SU-DHL-6 (cell line): ENCODE measurements at regions not wholly inside any gene's neighbourhood (a gene's known extent, or its start where the extent isn't known, plus 50 kb on each side); places are given as distances from the start of the nearest gene placed in this dataset.

Experiments
- H2AFZ ChIP-seq: fragments of 200-600 bp; sonication (generic); 2 replicates; pipeline ENCODE4 v1.6.1; 2014; ENCODE audit warnings: low read depth, mild to moderate bottlenecking, moderate library complexity, mixed read lengths, antibody characterized with exemption, low read length; ENCODE audit not compliant: severe bottlenecking
- H3F3A ChIP-seq: fragments of 200-600 bp; shearing (Covaris generic); 2 replicates; pipeline ENCODE4 v1.6.0; 2016; ENCODE audit warnings: antibody characterized with exemption, mild to moderate bottlenecking; ENCODE audit not compliant: insufficient read depth
- H3K27ac ChIP-seq: fragments of 200-600 bp; sonication (generic); 2 replicates; pipeline ENCODE4 v1.5.1; 2016; ENCODE audit warnings: low read depth, mild to moderate bottlenecking, low read length, moderate library complexity, mixed read lengths
- H3K27me3 ChIP-seq: fragments of 200-600 bp; sonication (generic), shearing (Covaris generic); 2 replicates; pipeline ENCODE4 v1.6.0; 2014; ENCODE audit warnings: mild to moderate bottlenecking, low read length
- H3K36me3 ChIP-seq: fragments of 200-600 bp; sonication (generic); 2 replicates; pipeline ENCODE4 v1.6.1; 2014; ENCODE audit warnings: mild to moderate bottlenecking, low read length, mixed read lengths
- H3K4me2 ChIP-seq: fragments of 300-600, 200-600 bp; shearing (Covaris generic), sonication (generic); 2 replicates; pipeline ENCODE4 v1.6.0; 2014; ENCODE audit warnings: low read length, low read depth, mild to moderate bottlenecking; ENCODE audit not compliant: poor library complexity, severe bottlenecking
- H3K4me3 ChIP-seq: fragments of 200-600 bp; sonication (generic); 2 replicates; pipeline ENCODE4 v1.5.1; 2014; ENCODE audit warnings: antibody characterized with exemption, low read length, mild to moderate bottlenecking, mixed read lengths; ENCODE audit not compliant: insufficient read depth, poor library complexity, severe bottlenecking
- H3K79me2 ChIP-seq: fragments of 200-600 bp; sonication (generic); 2 replicates; pipeline ENCODE4 v1.6.1; 2014; ENCODE audit warnings: mild to moderate bottlenecking, low read length, moderate library complexity; ENCODE audit not compliant: insufficient read depth
- H3K9ac ChIP-seq: fragments of 200-600 bp; sonication (generic); 2 replicates; pipeline ENCODE4 v1.7.0; 2014; ENCODE audit warnings: mild to moderate bottlenecking, low read length
- H3K9me2 ChIP-seq: fragments of 200-600 bp; sonication (generic); replicated peaks from 2 replicates; pipeline ENCODE4 v1.6.1; 2014; ENCODE audit warnings: low read length; ENCODE audit not compliant: insufficient read depth
- H3K9me3 ChIP-seq: fragments of 200-600 bp; sonication (generic); 2 replicates; pipeline ENCODE4 v1.6.1; 2014; ENCODE audit warnings: low read length, mixed read lengths; ENCODE audit not compliant: insufficient read depth
- H4K20me1 ChIP-seq: fragments of 200-600 bp; sonication (generic); 2 replicates; pipeline ENCODE4 v1.6.1; 2014; ENCODE audit warnings: low read depth, mild to moderate bottlenecking, antibody characterized with exemption, low read length, moderate library complexity, mixed read lengths
- EZH2phosphoT487 ChIP-seq: fragments of 200-600 bp; sonication (generic), shearing (Covaris generic); conservative IDR thresholded peaks from 2 replicates; pipeline ENCODE4 v1.6.1; 2018; ENCODE audit warnings: mild to moderate bottlenecking, antibody characterized with exemption, low read length, moderate library complexity, mixed read lengths
- TF ChIP-seq, protein P1 (sequence below): fragments of 200-600 bp; sonication (generic); IDR thresholded peaks from one replicate; pipeline ENCODE4 v1.5.1; 2017; ENCODE audit warnings: antibody characterized with exemption, mild to moderate bottlenecking, low read length, moderate library complexity; ENCODE audit not compliant: insufficient read depth, poor library complexity, severe bottlenecking

DNA sequence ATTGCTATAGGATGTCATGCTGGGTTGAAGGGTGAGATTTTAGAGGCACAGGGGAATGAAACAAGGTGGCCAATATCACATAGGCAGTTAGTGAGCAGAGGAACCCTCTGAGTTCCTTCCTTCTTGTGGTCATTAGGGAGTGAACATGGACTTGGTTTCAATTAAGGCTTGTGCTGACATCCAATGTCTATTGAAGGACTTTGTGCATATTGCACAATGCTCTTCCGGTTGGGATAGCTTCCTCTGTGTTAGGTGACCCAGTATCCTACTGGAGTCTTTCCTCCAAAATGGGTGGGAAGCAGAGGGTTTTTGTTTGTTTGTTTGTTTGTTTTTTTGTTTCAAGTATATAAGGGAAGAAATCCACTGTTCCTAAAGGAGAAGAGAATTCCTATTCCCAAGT is 98.5 kb downstream of the HDGFL1 start:
- TF ChIP-seq EZH2phosphoT487 = no peak
- TF ChIP-seq, protein P1, sequence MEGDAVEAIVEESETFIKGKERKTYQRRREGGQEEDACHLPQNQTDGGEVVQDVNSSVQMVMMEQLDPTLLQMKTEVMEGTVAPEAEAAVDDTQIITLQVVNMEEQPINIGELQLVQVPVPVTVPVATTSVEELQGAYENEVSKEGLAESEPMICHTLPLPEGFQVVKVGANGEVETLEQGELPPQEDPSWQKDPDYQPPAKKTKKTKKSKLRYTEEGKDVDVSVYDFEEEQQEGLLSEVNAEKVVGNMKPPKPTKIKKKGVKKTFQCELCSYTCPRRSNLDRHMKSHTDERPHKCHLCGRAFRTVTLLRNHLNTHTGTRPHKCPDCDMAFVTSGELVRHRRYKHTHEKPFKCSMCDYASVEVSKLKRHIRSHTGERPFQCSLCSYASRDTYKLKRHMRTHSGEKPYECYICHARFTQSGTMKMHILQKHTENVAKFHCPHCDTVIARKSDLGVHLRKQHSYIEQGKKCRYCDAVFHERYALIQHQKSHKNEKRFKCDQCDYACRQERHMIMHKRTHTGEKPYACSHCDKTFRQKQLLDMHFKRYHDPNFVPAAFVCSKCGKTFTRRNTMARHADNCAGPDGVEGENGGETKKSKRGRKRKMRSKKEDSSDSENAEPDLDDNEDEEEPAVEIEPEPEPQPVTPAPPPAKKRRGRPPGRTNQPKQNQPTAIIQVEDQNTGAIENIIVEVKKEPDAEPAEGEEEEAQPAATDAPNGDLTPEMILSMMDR = no peak
- Histone ChIP-seq H2AFZ (no peak overlapping the region), H3K27me3 (no peaks in the 10 kb centered on the region), H3K79me2 (no peaks in the 10 kb centered on the region), H3K9me2 (no peaks in the 10 kb centered on the region), H3K9ac (no peak overlapping the region), H3K4me3 (no peak overlapping the region), H3K9me3 (no peaks in the 10 kb centered on the region), H3F3A (no peaks in the 10 kb centered on the region), H3K36me3 (no peaks in the 10 kb centered on the region), H3K27ac (no peak overlapping the region), H3K4me2 (no peak overlapping the region), H4K20me1 (no peaks in the 10 kb centered on the region)

DNA sequence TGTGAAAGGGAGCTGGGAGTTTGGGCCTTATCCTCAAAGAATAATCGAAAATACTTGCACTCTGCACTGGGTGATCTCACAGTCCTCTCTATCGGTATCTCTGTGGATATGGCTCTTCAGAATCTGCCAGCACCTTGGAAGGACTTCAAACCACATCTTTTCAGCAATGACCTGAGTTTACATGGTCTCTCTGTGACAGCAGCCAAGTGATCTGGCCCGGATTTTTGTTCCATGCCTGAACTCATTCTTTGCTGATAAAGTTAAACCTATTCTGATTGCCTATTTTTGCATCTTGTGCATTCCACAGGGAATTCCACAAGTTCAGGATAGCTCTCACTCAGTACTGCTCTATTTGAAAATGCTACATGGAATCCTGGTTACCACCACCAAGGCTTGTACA is 98.9 kb downstream of the HDGFL1 start:
- no peak for TF ChIP-seq EZH2phosphoT487
- TF ChIP-seq, protein P1 = no peak
- no peaks in the 10 kb centered on the region for H3K79me2 ChIP-seq
- no peak overlapping the region for H3K9ac ChIP-seq
- no peaks in the 10 kb centered on the region for H3K36me3 ChIP-seq
- no peaks in the 10 kb centered on the region for H3K9me3 ChIP-seq
- H3K27me3 ChIP-seq = no peaks in the 10 kb centered on the region
- no peak overlapping the region for H3K4me3 ChIP-seq
- no peak overlapping the region for H2AFZ ChIP-seq
- no peak overlapping the region for H3K27ac ChIP-seq
- H3K4me2 ChIP-seq = no peak overlapping the region
- no peaks in the 10 kb centered on the region for H3K9me2 ChIP-seq
- H3F3A ChIP-seq = no peaks in the 10 kb centered on the region
- H4K20me1 ChIP-seq = no peaks in the 10 kb centered on the region

DNA sequence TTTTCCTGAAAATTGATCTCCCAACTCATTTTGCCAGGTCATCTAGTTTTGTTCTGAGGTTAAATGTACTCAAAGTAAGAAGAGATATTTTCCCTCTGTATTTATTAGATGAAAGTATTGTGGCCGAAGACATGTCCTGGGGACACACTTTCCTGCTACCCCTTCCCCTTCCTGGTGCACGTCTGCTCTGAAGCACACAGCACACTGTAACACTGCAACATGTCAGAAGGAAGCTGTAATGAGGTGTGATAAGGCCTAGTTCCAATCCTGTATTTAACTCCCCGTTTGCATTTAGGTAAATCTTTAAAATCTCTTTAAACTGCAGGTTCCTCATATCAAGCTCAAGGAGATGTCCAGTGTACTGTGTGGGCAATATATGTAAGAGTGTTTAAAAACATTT is 99.4 kb downstream of the HDGFL1 start:
- TF ChIP-seq EZH2phosphoT487 = no peak
- TF ChIP-seq, protein P1 = no peak
- no peak overlapping the region for H2AFZ ChIP-seq
- H3K9me2 ChIP-seq = no peaks in the 10 kb centered on the region
- no peaks in the 10 kb centered on the region for H4K20me1 ChIP-seq
- H3K36me3 ChIP-seq = no peaks in the 10 kb centered on the region
- no peaks in the 10 kb centered on the region for H3F3A ChIP-seq
- H3K27me3 ChIP-seq = no peaks in the 10 kb centered on the region
- H3K79me2 ChIP-seq = no peaks in the 10 kb centered on the region
- H3K4me3 ChIP-seq = no peak overlapping the region
- no peak overlapping the region for H3K4me2 ChIP-seq
- no peak overlapping the region for H3K9ac ChIP-seq
- H3K9me3 ChIP-seq = no peaks in the 10 kb centered on the region
- no peak overlapping the region for H3K27ac ChIP-seq
